ENCODE measurements at regions not wholly inside any gene's neighbourhood (a gene's known extent, or its start where the extent isn't known, plus 50 kb on each side); places are given as distances from the start of the nearest gene placed in this dataset.

GRCh38 chr7:17061443-17061842 is 179.7 kb upstream of the AGR3 start:
- TF ChIP-seq CTCF (IDR thresholded peaks at IDR 0.05 in 2 of 3, conservative IDR thresholded peaks at IDR 0.05 in 1 of 3; ENCODE audit: control insufficient read depth in 2 of 3, extremely low read depth in 1 of 3, insufficient read depth in 1 of 3, low read depth in 3 of 3, low read length in 3 of 3) (no peak), MXI1 (IDR thresholded peaks at IDR 0.05; ENCODE audit: low read depth, low read length) (no peak), RFX5 (IDR thresholded peaks at IDR 0.05; ENCODE audit: low read depth, low read length) (no peak), STAT1 (conservative IDR thresholded peaks at IDR 0.05) (no peak), ZNF207 (IDR thresholded peaks at IDR 0.05; ENCODE audit: borderline replicate concordance) (no peak), RAD21 (IDR thresholded peaks at IDR 0.05; ENCODE audit: insufficient read depth, low read depth, low read length) (no peak), YY1 (IDR thresholded peaks at IDR 0.05; ENCODE audit: low read depth, low read length) (no peak)
